GM12891 (cell line): ENCODE measurements at regions not wholly inside any gene's neighbourhood (a gene's known extent, or its start where the extent isn't known, plus 50 kb on each side); places are given as distances from the start of the nearest gene placed in this dataset.

ENCODE experiments used
- PAX5 ChIP-seq: IDR thresholded peaks from 2 replicates; pipeline ENCODE4 v1.6.1; 2011; ENCODE audit warnings: low read length, moderate library complexity, mild to moderate bottlenecking; ENCODE audit not compliant: insufficient read depth, severe bottlenecking
- POLR2A ChIP-seq: IDR thresholded peaks from 2 replicates; pipeline ENCODE4 v1.6.1; 2011; ENCODE audit warnings: low read depth, low read length, control low read depth
- POLR2AphosphoS5 ChIP-seq: IDR thresholded peaks from 2 replicates; pipeline ENCODE4 v1.6.1; 2011; ENCODE audit warnings: low read depth, low read length, control low read depth
- POU2F2 ChIP-seq: IDR thresholded peaks from 2 replicates; pipeline ENCODE4 v1.6.1; 2011; ENCODE audit warnings: low read depth, mild to moderate bottlenecking, control low read depth, low read length, moderate library complexity
- SPI1 ChIP-seq: IDR thresholded peaks from 2 replicates; pipeline ENCODE4 v1.6.1; 2011; ENCODE audit warnings: low read depth, low read length, control low read depth
- TAF1 ChIP-seq: IDR thresholded peaks from 2 replicates; pipeline ENCODE4 v1.6.1; 2011; ENCODE audit warnings: low read depth, low read length, control low read depth

GRCh38 chr10:7483848-7484247 is 73.0 kb upstream of the SFMBT2 start:
- TF ChIP-seq POLR2AphosphoS5 (no peak), POLR2A (no peak), TAF1 (no peak), SPI1 (no peak), PAX5 (no peak), POU2F2 (no peak)
